Liver (tissue), 8 donors: ENCODE measurements at regions not wholly inside any gene's neighbourhood (a gene's known extent, or its start where the extent isn't known, plus 50 kb on each side); places are given as distances from the start of the nearest gene placed in this dataset.

Experiments used
- DNase-seq: peaks from one replicate; pipeline ENCODE4 v3.0.0-alpha.2; 2017; ENCODE audit warnings: low spot score
- H3K27ac ChIP-seq, 2 donors: one replicate each; pipeline ENCODE4 v1.7.0; 2013; ENCODE audit warnings: inconsistent platforms in 2 of 2, low read length in 2 of 2, control low read depth in 1 of 2, low read depth in 1 of 2, mild to moderate bottlenecking in 1 of 2
- H3K27me3 ChIP-seq, 4 donors: one replicate each; pipeline versions ENCODE4 v1.6.1 to v1.7.0; 2013; ENCODE audit warnings: low read length in 3 of 4, inconsistent platforms in 1 of 4, mild to moderate bottlenecking in 1 of 4, moderate library complexity in 1 of 4; ENCODE audit not compliant: control insufficient read depth in 4 of 4, insufficient read depth in 4 of 4
- H3K36me3 ChIP-seq, 4 donors: one replicate each; pipeline versions ENCODE4 v1.6.1 to v1.7.0; 2013; ENCODE audit warnings: low read length in 3 of 4, mild to moderate bottlenecking in 3 of 4, low read depth in 1 of 4, moderate library complexity in 1 of 4; ENCODE audit not compliant: control insufficient read depth in 4 of 4, insufficient read depth in 3 of 4
- H3K4me1 ChIP-seq, 4 donors: one replicate each; pipeline versions ENCODE4 v1.6.1 to v1.7.0; 2013; ENCODE audit warnings: low read length in 3 of 4, mild to moderate bottlenecking in 3 of 4, moderate library complexity in 1 of 4; ENCODE audit not compliant: control insufficient read depth in 4 of 4, insufficient read depth in 4 of 4
- H3K4me3 ChIP-seq, 3 donors: one replicate each; pipeline versions ENCODE4 v1.6.1 to v1.7.0; 2013; ENCODE audit warnings: low read length in 3 of 3, control low read depth in 1 of 3, low read depth in 1 of 3, mild to moderate bottlenecking in 1 of 3
- H3K9ac ChIP-seq, 2 donors: one replicate each; pipeline ENCODE4 v1.7.0; 2013; ENCODE audit warnings: low read length in 2 of 2, mild to moderate bottlenecking in 2 of 2, moderate library complexity in 2 of 2, control low read depth in 1 of 2, low read depth in 1 of 2
- H3K9me3 ChIP-seq, 4 donors: one replicate each; pipeline versions ENCODE4 v1.6.1 to v1.7.0; 2013; ENCODE audit warnings: low read length in 3 of 4; ENCODE audit not compliant: control insufficient read depth in 4 of 4
- ATF3 ChIP-seq: IDR thresholded peaks from 2 replicates; pipeline ENCODE4 v1.6.1; 2016; ENCODE audit warnings: antibody characterized with exemption
- EGR1 ChIP-seq, 2 donors: IDR thresholded peaks; 2 replicates each; pipeline ENCODE4 v1.6.1; 2016 to 2018; ENCODE audit warnings: antibody characterized with exemption in 2 of 2, low read depth in 2 of 2
- FOXA1 ChIP-seq: IDR thresholded peaks from 2 replicates; pipeline ENCODE4 v1.6.1; 2016; ENCODE audit warnings: antibody characterized with exemption
- GABPA ChIP-seq, 2 donors: IDR thresholded peaks in 1 of 2; conservative IDR thresholded peaks in 1 of 2; 2 replicates each; pipeline ENCODE4 v1.6.1; 2016; ENCODE audit warnings: antibody characterized with exemption in 2 of 2, mild to moderate bottlenecking in 1 of 2, moderate library complexity in 1 of 2
- HNF4A ChIP-seq, 2 donors: conservative IDR thresholded peaks; 2 replicates each; pipeline ENCODE4 v1.6.1; 2016; ENCODE audit warnings: antibody characterized with exemption in 2 of 2, mild to moderate bottlenecking in 2 of 2
- HNF4G ChIP-seq: IDR thresholded peaks from 2 replicates; pipeline ENCODE4 v1.6.1; 2016; ENCODE audit warnings: antibody characterized with exemption
- JUND ChIP-seq, 2 donors: IDR thresholded peaks; 2 replicates each; pipeline ENCODE4 v1.6.1; 2016; ENCODE audit warnings: antibody characterized with exemption in 2 of 2
- NR2F2 ChIP-seq: IDR thresholded peaks from 2 replicates; pipeline ENCODE4 v1.6.1; 2016; ENCODE audit warnings: antibody characterized with exemption
- RAD21 ChIP-seq, 2 donors: IDR thresholded peaks; 2 replicates each; pipeline ENCODE4 v1.6.1; 2016; ENCODE audit warnings: antibody characterized with exemption in 2 of 2, mild to moderate bottlenecking in 2 of 2
- RXRA ChIP-seq, 2 donors: IDR thresholded peaks; 2 replicates each; pipeline ENCODE4 v1.6.1; 2017 to 2018; ENCODE audit warnings: antibody characterized with exemption in 2 of 2, mild to moderate bottlenecking in 1 of 2
- SP1 ChIP-seq: IDR thresholded peaks from 2 replicates; pipeline ENCODE4 v1.6.1; 2018; ENCODE audit warnings: antibody characterized with exemption, mild to moderate bottlenecking
- TAF1 ChIP-seq: conservative IDR thresholded peaks from 2 replicates; pipeline ENCODE4 v1.6.1; 2016; ENCODE audit warnings: antibody characterized with exemption, mild to moderate bottlenecking
- YY1 ChIP-seq: IDR thresholded peaks from 2 replicates; pipeline ENCODE4 v1.6.1; 2016; ENCODE audit warnings: antibody characterized with exemption, mild to moderate bottlenecking
- WGBS: extraction: QIAGEN DNeasy Blood & Tissue Kit; methylation state at CpG from one replicate; pipeline ENCODE4 v1.1.7; 2013; 5-methylcytosine and 5-hydroxymethylcytosine counted together
- TF ChIP-seq, protein P1 (sequence below): IDR thresholded peaks from 2 replicates; pipeline ENCODE4 v1.6.1; 2016; ENCODE audit warnings: antibody characterized with exemption, mild to moderate bottlenecking
- TF ChIP-seq, protein P2 (sequence below): fragments of 150-350 bp; IDR thresholded peaks from 2 replicates; pipeline ENCODE4 v1.5.1; 2017; ENCODE audit warnings: improper control_type of control experiment, low read depth, low read length; ENCODE audit not compliant: missing input control
- donor health status: healthy.
- donor health status: healthy.
- donor health status: healthy.
- donor health status: healthy.
- donor health status: healthy.

DNA sequence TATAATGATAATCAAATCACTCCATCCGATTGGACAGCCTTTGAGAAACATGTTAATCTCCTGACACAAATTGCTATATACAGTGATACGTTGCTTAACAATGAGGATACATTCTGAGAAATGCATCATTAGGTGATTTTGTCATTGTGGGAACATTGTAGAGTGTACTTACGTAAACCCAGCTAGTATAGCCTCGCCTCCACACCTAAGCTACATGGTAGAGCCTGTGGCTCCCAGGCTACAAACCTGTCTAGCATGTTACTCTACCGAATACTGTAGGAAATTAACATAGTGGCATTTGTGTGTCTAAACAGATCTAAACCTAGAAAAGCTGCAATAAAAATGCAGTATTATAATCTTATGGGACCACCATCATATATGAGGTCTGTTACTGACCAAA is 128.6 kb upstream of the PWP1 start:
- no peak overlapping the region for H3K27ac ChIP-seq
- H3K9ac ChIP-seq = no peak overlapping the region
- H3K27me3 ChIP-seq = no peaks in the 10 kb centered on the region
- no peaks in the 10 kb centered on the region for H3K4me1 ChIP-seq
- TF ChIP-seq SP1 (no peak), ATF3 (no peak), FOXA1 (no peak), GABPA (IDR thresholded peaks at IDR 0.05 in 1 of 2, conservative IDR thresholded peaks at IDR 0.05 in 1 of 2) (no peak), TAF1 (no peak), HNF4A (conservative IDR thresholded peaks at IDR 0.05) (no peak), YY1 (no peak), NR2F2 (no peak), JUND (IDR thresholded peaks at IDR 0.05) (no peak), HNF4G (no peak), EGR1 (IDR thresholded peaks at IDR 0.05; ENCODE audit: low read depth in 2 of 2) (no peak)
- TF ChIP-seq, protein P1, sequence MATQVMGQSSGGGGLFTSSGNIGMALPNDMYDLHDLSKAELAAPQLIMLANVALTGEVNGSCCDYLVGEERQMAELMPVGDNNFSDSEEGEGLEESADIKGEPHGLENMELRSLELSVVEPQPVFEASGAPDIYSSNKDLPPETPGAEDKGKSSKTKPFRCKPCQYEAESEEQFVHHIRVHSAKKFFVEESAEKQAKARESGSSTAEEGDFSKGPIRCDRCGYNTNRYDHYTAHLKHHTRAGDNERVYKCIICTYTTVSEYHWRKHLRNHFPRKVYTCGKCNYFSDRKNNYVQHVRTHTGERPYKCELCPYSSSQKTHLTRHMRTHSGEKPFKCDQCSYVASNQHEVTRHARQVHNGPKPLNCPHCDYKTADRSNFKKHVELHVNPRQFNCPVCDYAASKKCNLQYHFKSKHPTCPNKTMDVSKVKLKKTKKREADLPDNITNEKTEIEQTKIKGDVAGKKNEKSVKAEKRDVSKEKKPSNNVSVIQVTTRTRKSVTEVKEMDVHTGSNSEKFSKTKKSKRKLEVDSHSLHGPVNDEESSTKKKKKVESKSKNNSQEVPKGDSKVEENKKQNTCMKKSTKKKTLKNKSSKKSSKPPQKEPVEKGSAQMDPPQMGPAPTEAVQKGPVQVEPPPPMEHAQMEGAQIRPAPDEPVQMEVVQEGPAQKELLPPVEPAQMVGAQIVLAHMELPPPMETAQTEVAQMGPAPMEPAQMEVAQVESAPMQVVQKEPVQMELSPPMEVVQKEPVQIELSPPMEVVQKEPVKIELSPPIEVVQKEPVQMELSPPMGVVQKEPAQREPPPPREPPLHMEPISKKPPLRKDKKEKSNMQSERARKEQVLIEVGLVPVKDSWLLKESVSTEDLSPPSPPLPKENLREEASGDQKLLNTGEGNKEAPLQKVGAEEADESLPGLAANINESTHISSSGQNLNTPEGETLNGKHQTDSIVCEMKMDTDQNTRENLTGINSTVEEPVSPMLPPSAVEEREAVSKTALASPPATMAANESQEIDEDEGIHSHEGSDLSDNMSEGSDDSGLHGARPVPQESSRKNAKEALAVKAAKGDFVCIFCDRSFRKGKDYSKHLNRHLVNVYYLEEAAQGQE = no peak
- TF ChIP-seq, protein P2, sequence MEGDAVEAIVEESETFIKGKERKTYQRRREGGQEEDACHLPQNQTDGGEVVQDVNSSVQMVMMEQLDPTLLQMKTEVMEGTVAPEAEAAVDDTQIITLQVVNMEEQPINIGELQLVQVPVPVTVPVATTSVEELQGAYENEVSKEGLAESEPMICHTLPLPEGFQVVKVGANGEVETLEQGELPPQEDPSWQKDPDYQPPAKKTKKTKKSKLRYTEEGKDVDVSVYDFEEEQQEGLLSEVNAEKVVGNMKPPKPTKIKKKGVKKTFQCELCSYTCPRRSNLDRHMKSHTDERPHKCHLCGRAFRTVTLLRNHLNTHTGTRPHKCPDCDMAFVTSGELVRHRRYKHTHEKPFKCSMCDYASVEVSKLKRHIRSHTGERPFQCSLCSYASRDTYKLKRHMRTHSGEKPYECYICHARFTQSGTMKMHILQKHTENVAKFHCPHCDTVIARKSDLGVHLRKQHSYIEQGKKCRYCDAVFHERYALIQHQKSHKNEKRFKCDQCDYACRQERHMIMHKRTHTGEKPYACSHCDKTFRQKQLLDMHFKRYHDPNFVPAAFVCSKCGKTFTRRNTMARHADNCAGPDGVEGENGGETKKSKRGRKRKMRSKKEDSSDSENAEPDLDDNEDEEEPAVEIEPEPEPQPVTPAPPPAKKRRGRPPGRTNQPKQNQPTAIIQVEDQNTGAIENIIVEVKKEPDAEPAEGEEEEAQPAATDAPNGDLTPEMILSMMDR = no peak
- no peak for DNase-seq
- H3K9me3 ChIP-seq = no peaks in the 10 kb centered on the region
- WGBS = 92% methylated on average over 5 of the region's 5 CpGs
- no peak overlapping the region for H3K4me3 ChIP-seq
- H3K36me3 ChIP-seq = no peaks in the 10 kb centered on the region

DNA sequence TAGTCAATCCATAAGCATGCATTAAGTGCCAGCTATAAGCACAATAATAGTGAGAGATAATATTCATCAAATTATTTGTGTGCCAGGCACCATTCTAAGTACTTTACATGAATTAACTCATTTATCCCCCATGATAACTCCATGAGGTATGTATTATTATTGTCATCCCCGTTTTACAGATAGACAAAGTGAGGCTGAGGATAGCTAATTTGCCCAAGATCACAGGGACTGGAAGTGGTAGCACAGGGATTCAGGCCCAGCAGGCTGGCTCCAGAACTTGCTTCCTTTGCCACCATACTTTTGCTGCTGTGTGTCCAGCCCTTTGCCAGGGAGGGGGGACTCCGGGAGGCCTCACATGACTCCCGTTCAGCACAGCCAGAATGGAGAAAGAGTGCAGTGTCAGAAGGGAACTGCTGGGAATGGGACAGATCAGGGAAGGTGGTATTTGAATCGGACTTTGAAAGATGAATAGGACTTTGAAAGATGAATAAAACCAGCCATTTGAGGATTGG is 128.0 kb upstream of the PWP1 start:
- no peak for DNase-seq
- Histone ChIP-seq H3K27ac (no peak overlapping the region), H3K36me3 (no peaks in the 10 kb centered on the region), H3K27me3 (no peaks in the 10 kb centered on the region), H3K4me1 (no peaks in the 10 kb centered on the region), H3K4me3 (no peak overlapping the region), H3K9me3 (no peaks in the 10 kb centered on the region), H3K9ac (no peak overlapping the region)
- 74% methylated on average over 4 of the region's 4 CpGs for WGBS
- TF ChIP-seq HNF4A (conservative IDR thresholded peaks at IDR 0.05) (no peak), SP1 (no peak), TAF1 (no peak), RAD21 (IDR thresholded peaks at IDR 0.05) (no peak), RXRA (IDR thresholded peaks at IDR 0.05) (no peak), FOXA1 (no peak), GABPA (IDR thresholded peaks at IDR 0.05 in 1 of 2, conservative IDR thresholded peaks at IDR 0.05 in 1 of 2) (no peak), ATF3 (no peak)
- TF ChIP-seq, protein P2 = no peak
- TF ChIP-seq, protein P1 = no peak
